Activated T-cell treated with anti-CD3 and anti-CD28 coated beads for 4 hours (primary cell): ENCODE measurements at regions not wholly inside any gene's neighbourhood (a gene's known extent, or its start where the extent isn't known, plus 50 kb on each side); places are given as distances from the start of the nearest gene placed in this dataset.

Experiments
- DNase-seq: peaks from one replicate; pipeline ENCODE4 v3.0.0-alpha.2; 2020

- no peak for DNase-seq
Measured at GRCh38 chr3:18880691-18881090, 267.6 kb upstream of the KCNH8 start.

GRCh38 chr3:18872466-18872865 is 275.8 kb upstream of the KCNH8 start:
- no peak for DNase-seq

GRCh38 chr3:18870642-18871041 is 277.7 kb upstream of the KCNH8 start:
- DNase-seq, result no peak

GRCh38 chr3:18870074-18870640 is 278.2 kb upstream of the KCNH8 start:
- DNase-seq, result no peak

GRCh38 chr3:18868911-18869689 is 279.2 kb upstream of the KCNH8 start:
- no peak for DNase-seq

GRCh38 chr3:18866899-18867298 is 281.4 kb upstream of the KCNH8 start:
- DNase-seq, result no peak

GRCh38 chr3:18864933-18865731 is 283.2 kb upstream of the KCNH8 start:
- no peak for DNase-seq

- DNase-seq, result no peak
Measured at GRCh38 chr3:18862077-18862476, 286.2 kb upstream of the KCNH8 start.

- DNase-seq, result no peak
Measured at GRCh38 chr3:18861137-18861536, 287.2 kb upstream of the KCNH8 start.

- DNase-seq, result no peak
Measured at GRCh38 chr3:18853269-18853668, 295.0 kb upstream of the KCNH8 start.

GRCh38 chr3:18847583-18848197 is 300.6 kb upstream of the KCNH8 start:
- no peak for DNase-seq

GRCh38 chr3:18843983-18844382 is 304.3 kb upstream of the KCNH8 start:
- DNase-seq, result no peak

GRCh38 chr3:18843188-18843587 is 305.1 kb upstream of the KCNH8 start:
- DNase-seq, result no peak

- no peak for DNase-seq
Measured at GRCh38 chr3:18841422-18842343, 306.6 kb upstream of the KCNH8 start.

- DNase-seq, result no peak
Measured at GRCh38 chr3:18840535-18841137, 307.7 kb upstream of the KCNH8 start.

- DNase-seq, result no peak
Measured at GRCh38 chr3:18838758-18839157, 309.6 kb upstream of the KCNH8 start.

- no peak for DNase-seq
Measured at GRCh38 chr3:18837137-18837755, 311.1 kb upstream of the KCNH8 start.

- no peak for DNase-seq
Measured at GRCh38 chr3:18835021-18835420, 313.3 kb upstream of the KCNH8 start.

GRCh38 chr3:18830087-18830486 is 318.2 kb upstream of the KCNH8 start:
- DNase-seq, result no peak

GRCh38 chr3:18828637-18829036 is 319.7 kb upstream of the KCNH8 start:
- no peak for DNase-seq

- no peak for DNase-seq
Measured at GRCh38 chr3:18827664-18828063, 320.6 kb upstream of the KCNH8 start.
